AG09319 (cell line): ENCODE measurements at regions not wholly inside any gene's neighbourhood (a gene's known extent, or its start where the extent isn't known, plus 50 kb on each side); places are given as distances from the start of the nearest gene placed in this dataset.

Source experiments
- DNase-seq: peaks from one replicate; pipeline ENCODE4 v3.0.0-alpha.2; 2010; ENCODE audit warnings: low read depth; ENCODE audit errors: extremely low read depth
- CTCF ChIP-seq: IDR thresholded peaks from 2 replicates; pipeline ENCODE4 v1.5.1; 2011; ENCODE audit warnings: low read depth, mild to moderate bottlenecking, inconsistent platforms, low read length, moderate library complexity

- no peak for TF ChIP-seq CTCF
- DNase-seq, result no peak
Observed at GRCh38 chr12:41956353-41956752, 188.3 kb downstream of the GXYLT1 start.

GRCh38 chr12:41950455-41950854, 194.2 kb downstream of the GXYLT1 start:
- no peak for DNase-seq
- TF ChIP-seq CTCF, result no peak

- DNase-seq, result no peak
- TF ChIP-seq CTCF, result no peak
Observed at GRCh38 chr12:41946106-41946505, 198.6 kb downstream of the GXYLT1 start.

- TF ChIP-seq CTCF, result no peak
- DNase-seq, result no peak
Observed at GRCh38 chr12:41944216-41944615, 200.5 kb downstream of the GXYLT1 start.

GRCh38 chr12:41943671-41944070, 201.0 kb downstream of the GXYLT1 start:
- no peak for DNase-seq
- TF ChIP-seq CTCF, result no peak

GRCh38 chr12:41942354-41942753, 202.3 kb downstream of the GXYLT1 start:
- no peak for TF ChIP-seq CTCF
- no peak for DNase-seq

GRCh38 chr12:41941079-41941478, 203.6 kb downstream of the GXYLT1 start:
- no peak for DNase-seq
- TF ChIP-seq CTCF, result no peak
